ENCODE measurements at regions not wholly inside any gene's neighbourhood (a gene's known extent, or its start where the extent isn't known, plus 50 kb on each side); places are given as distances from the start of the nearest gene placed in this dataset.

DNA sequence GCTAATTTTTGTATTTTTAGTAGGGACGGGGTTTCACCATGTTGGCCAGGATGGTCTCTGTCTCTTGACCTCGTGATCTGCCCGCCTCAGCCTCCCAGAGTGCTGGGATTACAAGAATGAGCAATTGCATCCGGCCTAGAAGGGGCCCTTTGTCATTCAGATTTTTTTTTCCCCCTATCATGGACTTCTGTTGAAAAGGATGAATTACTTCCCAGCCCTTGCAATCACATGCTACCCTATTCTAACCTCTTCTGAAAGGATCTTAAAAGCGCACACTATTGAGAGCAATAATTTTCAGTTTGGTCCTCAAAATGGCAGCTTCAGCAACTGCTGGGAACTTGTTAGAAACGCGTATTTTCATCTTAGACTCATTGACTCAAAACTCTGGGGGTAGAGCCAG, 575.6 kb upstream of the KIRREL3 start:
- H3K4me1 ChIP-seq: no peaks in the 10 kb centered on the region
- ATAC-seq: no peak
- intact Hi-C loops (cut with DNase I): no loop called here

DNA sequence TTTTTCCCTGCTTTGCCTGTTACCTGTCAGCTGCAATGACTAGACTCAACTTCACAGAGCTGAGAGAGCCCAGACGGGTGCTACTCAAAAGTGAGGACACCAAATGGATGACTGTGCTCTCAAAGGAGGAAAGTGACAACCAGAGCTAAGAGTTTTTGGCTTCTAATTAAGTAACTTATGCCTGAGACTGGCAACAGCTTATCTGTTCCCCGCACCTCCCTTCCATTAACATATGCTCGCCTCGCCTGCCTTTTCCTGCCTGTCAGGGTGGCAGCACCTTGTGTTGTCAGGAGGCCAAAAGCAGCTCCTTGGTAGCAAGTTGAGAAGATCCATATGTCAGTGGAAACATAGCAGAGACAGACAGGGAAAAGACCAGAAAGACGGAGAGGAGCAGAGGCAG, 573.9 kb upstream of the KIRREL3 start:
- Histone ChIP-seq H3K36me3 (no peaks in the 10 kb centered on the region), H3K27me3 (ENCODE audit: low read depth) (no peaks in the 10 kb centered on the region), H3K9me3 (no peaks in the 10 kb centered on the region), H3K4me3 (no peak overlapping the region), H3K4me1 (no peaks in the 10 kb centered on the region), H3K27ac (no peak overlapping the region)
- TF ChIP-seq, protein P1, sequence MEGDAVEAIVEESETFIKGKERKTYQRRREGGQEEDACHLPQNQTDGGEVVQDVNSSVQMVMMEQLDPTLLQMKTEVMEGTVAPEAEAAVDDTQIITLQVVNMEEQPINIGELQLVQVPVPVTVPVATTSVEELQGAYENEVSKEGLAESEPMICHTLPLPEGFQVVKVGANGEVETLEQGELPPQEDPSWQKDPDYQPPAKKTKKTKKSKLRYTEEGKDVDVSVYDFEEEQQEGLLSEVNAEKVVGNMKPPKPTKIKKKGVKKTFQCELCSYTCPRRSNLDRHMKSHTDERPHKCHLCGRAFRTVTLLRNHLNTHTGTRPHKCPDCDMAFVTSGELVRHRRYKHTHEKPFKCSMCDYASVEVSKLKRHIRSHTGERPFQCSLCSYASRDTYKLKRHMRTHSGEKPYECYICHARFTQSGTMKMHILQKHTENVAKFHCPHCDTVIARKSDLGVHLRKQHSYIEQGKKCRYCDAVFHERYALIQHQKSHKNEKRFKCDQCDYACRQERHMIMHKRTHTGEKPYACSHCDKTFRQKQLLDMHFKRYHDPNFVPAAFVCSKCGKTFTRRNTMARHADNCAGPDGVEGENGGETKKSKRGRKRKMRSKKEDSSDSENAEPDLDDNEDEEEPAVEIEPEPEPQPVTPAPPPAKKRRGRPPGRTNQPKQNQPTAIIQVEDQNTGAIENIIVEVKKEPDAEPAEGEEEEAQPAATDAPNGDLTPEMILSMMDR (IDR thresholded peaks at IDR 0.05): no peak
- intact Hi-C loops (cut with DNase I): no loop called here
- ATAC-seq (no peak), DNase-seq (no peak)

More for the DNA sequence above, 575.6 kb upstream of the KIRREL3 start:
- no peaks in the 10 kb centered on the region for H3K9me3 ChIP-seq
- TF ChIP-seq, protein P1 (IDR thresholded peaks at IDR 0.05): no peak
- no peak overlapping the region for H3K4me3 ChIP-seq
- H3K27ac ChIP-seq: no peak overlapping the region
- no peak for DNase-seq
- no peaks in the 10 kb centered on the region for H3K27me3 ChIP-seq (ENCODE audit: low read depth)
- no peaks in the 10 kb centered on the region for H3K36me3 ChIP-seq

DNA sequence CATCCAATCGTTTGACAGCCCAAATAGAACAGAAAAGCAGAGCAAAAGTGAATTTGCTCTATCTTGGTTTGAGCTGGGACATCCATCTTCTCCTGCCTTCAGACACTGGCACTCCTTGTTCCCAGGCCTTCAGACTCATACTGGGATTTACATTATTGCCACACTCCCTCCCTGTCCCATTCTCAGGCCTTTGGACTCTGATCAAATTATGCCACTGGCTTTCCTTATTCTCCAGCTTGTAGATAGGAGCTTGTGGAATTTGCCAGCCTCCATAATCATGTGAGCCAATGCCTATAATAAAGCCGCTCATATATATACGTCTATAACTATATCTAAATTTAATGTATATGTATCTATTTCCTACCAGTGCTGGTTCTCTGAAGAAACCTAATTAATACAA, 568.3 kb upstream of the KIRREL3 start:
- ATAC-seq (no peak), DNase-seq (no peak)
- no peaks in the 10 kb centered on the region for H3K27me3 ChIP-seq (ENCODE audit: low read depth)
- no peak overlapping the region for H3K4me3 ChIP-seq
- intact Hi-C loops (cut with DNase I): no loop called here
- no peaks in the 10 kb centered on the region for H3K9me3 ChIP-seq
- H3K27ac ChIP-seq: no peak overlapping the region
- no peaks in the 10 kb centered on the region for H3K4me1 ChIP-seq
- TF ChIP-seq, protein P1 (IDR thresholded peaks at IDR 0.05): no peak
- H3K36me3 ChIP-seq: no peaks in the 10 kb centered on the region

DNA sequence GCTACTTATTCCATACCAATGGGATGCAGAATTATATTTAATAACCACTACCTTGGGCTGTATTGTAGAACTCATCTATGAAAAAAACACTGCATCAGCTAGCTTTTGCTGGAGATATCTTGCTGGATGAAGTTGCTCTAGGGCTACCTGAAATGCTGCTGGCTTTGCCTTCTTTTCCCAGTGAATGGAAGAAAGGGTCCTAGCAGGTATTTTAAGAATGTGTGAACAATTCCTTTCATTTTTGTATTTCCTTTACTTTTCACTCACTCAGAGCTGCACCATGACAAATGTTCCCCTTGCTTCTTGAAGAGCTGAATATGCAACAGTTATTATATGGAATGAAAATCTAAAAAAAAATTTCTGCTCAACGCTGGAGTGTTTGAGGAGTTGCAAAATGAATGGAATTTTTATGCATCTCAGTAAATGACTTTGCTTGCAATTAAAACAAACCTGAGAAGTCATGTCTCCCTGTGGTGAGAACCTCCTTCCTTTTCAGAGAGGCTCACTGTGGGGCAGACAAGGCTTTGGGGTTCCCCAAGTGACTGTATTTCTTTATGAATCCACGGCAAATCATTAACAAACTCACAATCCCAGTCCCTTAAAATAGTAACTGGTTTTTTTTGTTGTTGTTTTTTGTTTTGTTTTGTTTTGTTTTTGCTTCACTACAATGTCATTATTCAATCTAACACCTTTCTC, 566.8 kb upstream of the KIRREL3 start:
- H3K27ac ChIP-seq: no peak overlapping the region
- H3K9me3 ChIP-seq: no peaks in the 10 kb centered on the region
- DNase-seq: no peak
- TF ChIP-seq, protein P1 (IDR thresholded peaks at IDR 0.05): no peak
- ATAC-seq: no peak
- H3K4me3 ChIP-seq: no peak overlapping the region
- intact Hi-C loops (cut with DNase I): no loop called here
- H3K4me1 ChIP-seq: no peaks in the 10 kb centered on the region
- no peaks in the 10 kb centered on the region for H3K36me3 ChIP-seq
- no peaks in the 10 kb centered on the region for H3K27me3 ChIP-seq (ENCODE audit: low read depth)

DNA sequence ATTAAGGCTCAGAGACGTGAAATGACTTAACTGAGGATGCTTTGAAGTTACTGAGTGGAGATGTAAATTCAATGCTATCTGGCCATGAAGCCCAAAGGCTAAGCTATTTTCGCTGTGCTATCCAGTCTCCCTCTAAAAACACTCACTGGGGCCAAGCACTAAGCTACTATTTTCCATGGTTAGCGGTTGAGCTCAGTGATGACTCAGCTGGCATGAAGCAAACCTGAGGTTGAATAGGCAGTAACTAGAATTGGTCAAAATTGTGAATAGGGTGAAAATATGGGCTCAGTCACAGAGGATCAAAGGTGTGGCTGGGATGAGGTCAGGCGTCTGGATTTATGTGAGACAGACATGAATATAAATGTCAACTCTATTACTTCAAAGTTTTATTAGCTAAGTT, 564.2 kb upstream of the KIRREL3 start:
- Histone ChIP-seq H3K27ac (no peak overlapping the region), H3K4me1 (no peaks in the 10 kb centered on the region), H3K36me3 (no peaks in the 10 kb centered on the region), H3K4me3 (no peak overlapping the region), H3K27me3 (ENCODE audit: low read depth) (no peaks in the 10 kb centered on the region), H3K9me3 (no peaks in the 10 kb centered on the region)
- intact Hi-C loops (cut with DNase I): no loop called here
- no peak for DNase-seq
- ATAC-seq: no peak
- TF ChIP-seq, protein P1 (IDR thresholded peaks at IDR 0.05): no peak

Measured in lower lobe of right lung (tissue), 2 donors.